PC-3 (cell line): ENCODE measurements at regions not wholly inside any gene's neighbourhood (a gene's known extent, or its start where the extent isn't known, plus 50 kb on each side); places are given as distances from the start of the nearest gene placed in this dataset.
"Not testable (repeated sequence)": the region's sequence is repeated elsewhere in the genome, so short reads cannot be mapped to it uniquely, and the experiment has no call there.

ENCODE experiments used
- ATAC-seq: fragments of 200-7000 bp; cut with Tn5 transposase; 2 replicates; pipeline ENCODE4 v1.9.1; 2020; ENCODE audit warnings: mild to moderate bottlenecking, moderate library complexity
- BruUV-seq: library from RNA; stranded (reverse); fragments of 400-500 nt; replicated peaks from 2 replicates; lab custom pipeline; 2021; lab: Mats Ljungman, UMichigan
- CTCF ChIA-PET: fragments of 300-600 bp; sonication (Branson Sonifier 250); formaldehyde crosslinking; loops from one replicate; lab custom pipeline; 2022; ENCODE audit warnings: antibody characterized with exemption; lab: Charles Lee
- POLR2A ChIA-PET: fragments of 300-600 bp; sonication (Branson Sonifier 250); formaldehyde crosslinking; loops from one replicate; lab custom pipeline; 2022; ENCODE audit warnings: antibody characterized with exemption; ENCODE audit not compliant: unreplicated experiment; lab: Charles Lee
- DNase-seq: peaks from one replicate; pipeline ENCODE4 v3.0.0-alpha.2; 2015
- H2AFZ ChIP-seq: fragments of 300-600 bp; sonication (generic); 2 replicates; pipeline ENCODE4 v1.6.0; 2016; ENCODE audit warnings: antibody characterized with exemption, low read length
- H3F3A ChIP-seq: fragments of 300-600 bp; sonication (generic); one replicate; pipeline ENCODE4 v1.6.0; 2017; ENCODE audit warnings: antibody characterized with exemption, low read length, control low read depth, mild to moderate bottlenecking; ENCODE audit not compliant: unreplicated experiment
- H3K27ac ChIP-seq: fragments of 300-600 bp; sonication (generic); 2 replicates; pipeline ENCODE4 v1.5.1; 2016; ENCODE audit warnings: mild to moderate bottlenecking, low read length
- H3K27me3 ChIP-seq: fragments of 300-600 bp; sonication (generic); 2 replicates; pipeline ENCODE4 v1.6.1; 2016; ENCODE audit warnings: low read length, mixed read lengths
- H3K36me3 ChIP-seq: fragments of 300-600 bp; sonication (generic); 2 replicates; pipeline ENCODE4 v1.6.1; 2016; ENCODE audit warnings: low read depth, mixed run types, low read length, mixed read lengths
- H3K4me1 ChIP-seq: fragments of 300-600 bp; sonication (generic); 2 replicates; pipeline ENCODE4 v1.5.1; 2016; ENCODE audit warnings: low read length; ENCODE audit not compliant: insufficient read depth
- H3K4me2 ChIP-seq: fragments of 300-600 bp; sonication (generic); 2 replicates; pipeline ENCODE4 v1.6.0; 2016; ENCODE audit warnings: low read length
- H3K4me3 ChIP-seq: fragments of 300-600 bp; sonication (generic); 2 replicates; pipeline ENCODE4 v1.5.1; 2016; ENCODE audit warnings: mild to moderate bottlenecking, low read length, mixed read lengths
- H3K79me2 ChIP-seq: fragments of 300-600 bp; sonication (generic); 2 replicates; pipeline ENCODE4 v1.6.1; 2017; ENCODE audit warnings: low read length, mixed read lengths
- H3K9ac ChIP-seq: fragments of 300-600 bp; sonication (generic); 2 replicates; pipeline ENCODE4 v1.6.0; 2016; ENCODE audit warnings: mild to moderate bottlenecking, low read length
- H3K9me2 ChIP-seq: fragments of 300-600 bp; sonication (generic); replicated peaks from 2 replicates; pipeline ENCODE4 v1.6.1; 2016; ENCODE audit warnings: mixed run types, low read length, mixed read lengths
- H3K9me3 ChIP-seq: fragments of 300-600 bp; sonication (generic); 2 replicates; pipeline ENCODE4 v1.6.1; 2016; ENCODE audit warnings: low read length, mixed read lengths
- H4K20me1 ChIP-seq: fragments of 300-600 bp; sonication (generic); 2 replicates; pipeline ENCODE4 v1.6.1; 2016; ENCODE audit warnings: low read length, mixed read lengths
- CTCF ChIP-seq: fragments of 300-600 bp; sonication (generic); conservative IDR thresholded peaks from 2 replicates; pipeline ENCODE4 v1.5.1; 2017; ENCODE audit warnings: antibody characterized with exemption, low read depth, mild to moderate bottlenecking, low read length
- EZH2 ChIP-seq: fragments of 300-600 bp; sonication (generic); IDR thresholded peaks from one replicate; pipeline ENCODE4 v1.6.1; 2017; ENCODE audit warnings: antibody characterized with exemption, mild to moderate bottlenecking, low read length; ENCODE audit not compliant: unreplicated experiment
- EZH2phosphoT487 ChIP-seq: fragments of 300-600 bp; sonication (generic); IDR thresholded peaks from 2 replicates; pipeline ENCODE4 v1.6.1; 2018; ENCODE audit warnings: mild to moderate bottlenecking, antibody characterized with exemption, low read length, borderline replicate concordance
- intact Hi-C: fragments of 100-400 bp; cut with micrococcal nuclease; formaldehyde crosslinking; loops from 2 replicates; pipeline ENCODE4 v1.9.0; 2023

GRCh38 chr17:11176549-11176948 is 64.5 kb upstream of the SHISA6 start:
- TF ChIP-seq EZH2phosphoT487 (no peak), CTCF (no peak), EZH2 (no peak)
- ATAC-seq (no peak), DNase-seq (no peak)
- CTCF ChIA-PET: no interaction called here
- no peak overlapping the region for H3K4me3 ChIP-seq
- no peak overlapping the region for H2AFZ ChIP-seq
- H4K20me1 ChIP-seq: no peaks in the 10 kb centered on the region
- POLR2A ChIA-PET: no interaction called here
- no peak overlapping the region for H3K4me2 ChIP-seq
- H3K9ac ChIP-seq: no peak overlapping the region
- H3F3A ChIP-seq: no peaks in the 10 kb centered on the region
- no peaks in the 10 kb centered on the region for H3K36me3 ChIP-seq
- H3K9me2 ChIP-seq: no peaks in the 10 kb centered on the region
- no peaks in the 10 kb centered on the region for H3K27me3 ChIP-seq
- H3K4me1 ChIP-seq: no peaks in the 10 kb centered on the region
- no peaks in the 10 kb centered on the region for H3K79me2 ChIP-seq
- no peak overlapping the region for H3K27ac ChIP-seq
- no TSS peak for BruUV-seq
- H3K9me3 ChIP-seq: no peaks in the 10 kb centered on the region
- intact Hi-C loops: no loop called here

- ChIA-PET CTCF (no interaction called here), POLR2A (no interaction called here)
- Histone ChIP-seq H3K9ac (no peak overlapping the region), H3F3A (no peaks in the 10 kb centered on the region), H3K27ac (no peak overlapping the region), H3K4me3 (no peak overlapping the region), H3K9me2 (no peaks in the 10 kb centered on the region), H2AFZ (no peak overlapping the region), H4K20me1 (no peaks in the 10 kb centered on the region), H3K79me2 (no peaks in the 10 kb centered on the region), H3K27me3 (no peaks in the 10 kb centered on the region), H3K4me2 (no peak overlapping the region), H3K9me3 (no peaks in the 10 kb centered on the region), H3K4me1 (no peaks in the 10 kb centered on the region), H3K36me3 (no peaks in the 10 kb centered on the region)
- DNase-seq (no peak), ATAC-seq (no peak)
- BruUV-seq: no TSS peak
- intact Hi-C loops: no loop called here
- TF ChIP-seq EZH2 (no peak), EZH2phosphoT487 (no peak), CTCF (no peak)
Measured at GRCh38 chr17:11170881-11171280, 70.1 kb upstream of the SHISA6 start.

GRCh38 chr17:11151818-11152425 is 89.1 kb upstream of the SHISA6 start:
- Histone ChIP-seq H3K9me2 (no peaks in the 10 kb centered on the region), H3K4me2 (no peak overlapping the region), H3K4me3 (no peak overlapping the region), H3K9me3 (no peaks in the 10 kb centered on the region), H3K4me1 (no peaks in the 10 kb centered on the region), H4K20me1 (no peaks in the 10 kb centered on the region), H3K9ac (no peak overlapping the region), H3K27me3 (no peaks in the 10 kb centered on the region), H2AFZ (no peak overlapping the region), H3K27ac (no peak overlapping the region), H3F3A (no peaks in the 10 kb centered on the region), H3K36me3 (no peaks in the 10 kb centered on the region), H3K79me2 (no peaks in the 10 kb centered on the region)
- no peak for DNase-seq
- ChIA-PET CTCF (no interaction called here), POLR2A (no interaction called here)
- no peak for ATAC-seq
- no peak for TF ChIP-seq CTCF
- TF ChIP-seq EZH2phosphoT487: no peak
- TF ChIP-seq EZH2: no peak
- BruUV-seq: no TSS peak
- intact Hi-C loops: no loop called here

- ATAC-seq, H3F3A ChIP-seq, intact Hi-C loops, H3K4me3 ChIP-seq, H3K9ac ChIP-seq, H3K9me3 ChIP-seq, H4K20me1 ChIP-seq, H3K27me3 ChIP-seq, H3K9me2 ChIP-seq, H3K4me1 ChIP-seq, H3K4me2 ChIP-seq, CTCF ChIA-PET, BruUV-seq, H2AFZ ChIP-seq, H3K27ac ChIP-seq, H3K79me2 ChIP-seq, H3K36me3 ChIP-seq, DNase-seq, POLR2A ChIA-PET: not testable (repeated sequence)
Measured at GRCh38 chr17:11150906-11151511, 90.0 kb upstream of the SHISA6 start.
